OCI-LY3 (cell line): ENCODE measurements at regions not wholly inside any gene's neighbourhood (a gene's known extent, or its start where the extent isn't known, plus 50 kb on each side); places are given as distances from the start of the nearest gene placed in this dataset.

ENCODE experiments used
- H2AFZ ChIP-seq: fragments of 200-600, 300-600 bp; shearing (Covaris generic); 2 replicates; pipeline ENCODE4 v1.6.0; 2014; ENCODE audit warnings: antibody characterized with exemption, low read depth, low read length
- H3K27ac ChIP-seq: fragments of 200-600, 300-600 bp; sonication (generic); 2 replicates; pipeline ENCODE4 v1.5.1; 2014; ENCODE audit warnings: mild to moderate bottlenecking, low read length, moderate library complexity, mixed read lengths
- H3K27me3 ChIP-seq: fragments of 200-600, 300-600 bp; sonication (generic); 2 replicates; pipeline ENCODE4 v1.6.1; 2014; ENCODE audit warnings: low read depth, low read length, mixed read lengths
- H3K36me3 ChIP-seq: fragments of 200-600, 300-600 bp; sonication (generic); replicated peaks from 2 replicates; pipeline ENCODE3; 2014; ENCODE audit warnings: low read depth, low read length, mixed read lengths
- H3K4me1 ChIP-seq: fragments of 300-600, 200-600 bp; sonication (generic); 2 replicates; pipeline ENCODE4 v1.6.1; 2014; ENCODE audit warnings: low read length, mixed read lengths
- H3K4me2 ChIP-seq: fragments of 200-600, 300-600 bp; sonication (generic); 2 replicates; pipeline ENCODE4 v1.6.1; 2014; ENCODE audit warnings: low read length, mixed read lengths
- H3K4me3 ChIP-seq: fragments of 300-600, 200-600 bp; sonication (generic); 2 replicates; pipeline ENCODE4 v1.5.1; 2014; ENCODE audit warnings: antibody characterized with exemption, mild to moderate bottlenecking, low read length, moderate library complexity
- H3K79me2 ChIP-seq: fragments of 300-600, 200-600 bp; shearing (Covaris generic); 2 replicates; pipeline ENCODE4 v1.6.1; 2014; ENCODE audit warnings: mild to moderate bottlenecking, low read length, mixed read lengths
- H3K9ac ChIP-seq: fragments of 300-600, 200-600 bp; shearing (Covaris generic); 2 replicates; pipeline ENCODE4 v1.6.0; 2014; ENCODE audit warnings: mild to moderate bottlenecking, low read length, moderate library complexity
- H3K9me3 ChIP-seq: fragments of 200-600, 300-600 bp; shearing (Covaris generic); 2 replicates; pipeline ENCODE4 v1.6.1; 2014; ENCODE audit warnings: low read length, mixed read lengths; ENCODE audit not compliant: insufficient read depth
- H4K20me1 ChIP-seq: fragments of 200-600, 300-600 bp; sonication (generic); 2 replicates; pipeline ENCODE4 v1.6.1; 2016; ENCODE audit warnings: low read length, mixed read lengths; ENCODE audit not compliant: insufficient read depth
- CTCF ChIP-seq: fragments of 200-600, 300-600 bp; sonication (generic); IDR thresholded peaks from 2 replicates; pipeline ENCODE4 v1.5.1; 2014; ENCODE audit warnings: antibody characterized with exemption, low read length, low read depth
- EZH2phosphoT487 ChIP-seq: fragments of 200-600 bp; shearing (Covaris generic); IDR thresholded peaks from 2 replicates; pipeline ENCODE4 v1.6.1; 2018; ENCODE audit warnings: antibody characterized with exemption, mixed run types, low read depth

DNA sequence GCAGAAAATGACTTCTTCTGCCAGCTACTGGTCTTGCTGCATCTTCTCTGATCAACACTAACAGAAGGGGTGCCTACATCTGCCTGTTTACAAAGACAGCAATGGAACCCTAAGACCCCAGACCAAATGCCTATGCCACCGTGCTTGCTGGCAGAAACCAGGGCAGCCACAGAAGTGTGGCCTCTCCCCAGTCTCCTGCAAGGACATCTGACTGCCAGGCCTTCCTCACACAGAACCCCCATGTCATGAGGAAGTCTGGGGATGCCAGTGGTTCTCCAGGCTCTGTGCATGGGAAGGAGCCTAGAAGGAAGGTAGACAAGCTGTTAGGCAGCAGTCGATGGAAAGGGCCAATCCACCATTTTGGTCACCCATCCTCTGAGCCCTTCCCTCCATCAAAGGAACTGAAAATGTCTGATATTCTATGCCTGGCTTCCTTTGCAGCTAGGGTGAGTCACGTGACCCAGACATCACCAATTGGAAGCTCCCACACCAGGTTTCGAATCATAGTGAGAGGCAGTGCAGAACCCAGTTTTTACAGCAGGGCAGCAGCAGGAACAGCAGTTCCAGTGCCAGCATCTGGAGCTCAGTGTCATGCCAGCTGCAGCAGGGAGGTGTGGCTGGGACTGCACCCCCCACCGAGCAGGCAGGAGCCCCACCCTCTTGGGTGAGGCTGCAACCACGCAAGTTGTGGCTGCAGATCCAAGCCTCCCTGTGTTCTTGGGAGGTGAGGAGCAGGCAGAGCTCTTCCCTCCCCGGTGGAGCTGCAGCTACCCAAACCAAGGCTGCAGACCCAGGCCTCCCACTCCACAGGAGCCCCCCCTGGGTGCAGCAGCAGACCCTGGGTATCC lies 123.4 kb downstream of the OLFM1 start:
- Histone ChIP-seq H3K4me2 (no peak overlapping the region), H3K79me2 (no peaks in the 10 kb centered on the region), H3K27ac (no peak overlapping the region), H3K27me3 (no peaks in the 10 kb centered on the region; the same call in 1 of the 2 replicates), H3K4me3 (no peak overlapping the region), H3K9ac (no peak overlapping the region), H4K20me1 (no peaks in the 10 kb centered on the region), H2AFZ (no peak overlapping the region), H3K36me3 (no peaks in the 10 kb centered on the region), H3K4me1 (no peaks in the 10 kb centered on the region), H3K9me3 (no peaks in the 10 kb centered on the region)
- TF ChIP-seq CTCF (no peak), EZH2phosphoT487 (no peak)

- Histone ChIP-seq H3K4me1 (no peaks in the 10 kb centered on the region), H3K27me3 (no peaks in the 10 kb centered on the region; the same call in 1 of the 2 replicates), H3K9ac (no peak overlapping the region), H3K27ac (no peak overlapping the region), H3K9me3 (no peaks in the 10 kb centered on the region), H3K4me2 (no peak overlapping the region), H3K79me2 (no peaks in the 10 kb centered on the region), H4K20me1 (no peaks in the 10 kb centered on the region), H3K36me3 (no peaks in the 10 kb centered on the region), H3K4me3 (no peak overlapping the region), H2AFZ (no peak overlapping the region)
- TF ChIP-seq EZH2phosphoT487: no peak
- no peak for TF ChIP-seq CTCF
These were observed 124.0 kb downstream of the OLFM1 start for GRCh38 chr9:135211524-135211890.

GRCh38 chr9:135212961-135213360 lies 125.5 kb downstream of the OLFM1 start:
- no peaks in the 10 kb centered on the region for H3K9me3 ChIP-seq
- H3K79me2 ChIP-seq: no peaks in the 10 kb centered on the region
- no peak overlapping the region for H3K9ac ChIP-seq
- no peak overlapping the region for H3K4me3 ChIP-seq
- H4K20me1 ChIP-seq: no peaks in the 10 kb centered on the region
- H3K36me3 ChIP-seq: no peaks in the 10 kb centered on the region
- H3K27me3 ChIP-seq: no peaks in the 10 kb centered on the region; the same call in 1 of the 2 replicates
- no peak for TF ChIP-seq EZH2phosphoT487
- H3K27ac ChIP-seq: no peak overlapping the region
- H3K4me1 ChIP-seq: no peaks in the 10 kb centered on the region
- H3K4me2 ChIP-seq: no peak overlapping the region
- no peak overlapping the region for H2AFZ ChIP-seq

DNA sequence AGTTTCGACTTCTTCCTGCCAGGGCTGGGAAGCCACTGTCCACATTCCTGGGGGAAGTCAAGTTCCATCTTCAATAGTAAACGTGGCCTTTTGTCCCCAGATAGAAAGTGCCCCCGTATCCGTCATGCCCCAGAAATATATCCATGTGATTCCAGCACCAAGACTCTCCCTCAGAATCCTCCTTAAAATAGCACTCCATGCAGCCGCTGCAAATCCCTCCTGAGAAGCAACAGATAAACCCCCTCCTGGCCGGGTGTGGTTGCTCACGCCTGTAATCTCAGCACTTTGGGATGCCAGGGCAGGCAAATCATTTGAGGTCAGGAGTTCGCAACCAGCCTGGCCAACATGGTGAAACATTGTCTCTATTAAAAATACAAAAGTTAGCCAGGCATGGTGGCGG lies 126.1 kb downstream of the OLFM1 start:
- no peaks in the 10 kb centered on the region for H3K36me3 ChIP-seq
- no peak for TF ChIP-seq CTCF

More for the DNA sequence above, 126.1 kb downstream of the OLFM1 start:
- no peaks in the 10 kb centered on the region for H3K9me3 ChIP-seq
- H3K27ac ChIP-seq: no peak overlapping the region
- H3K4me2 ChIP-seq: no peak overlapping the region
- no peaks in the 10 kb centered on the region for H3K4me1 ChIP-seq
- H3K4me3 ChIP-seq: no peak overlapping the region
- no peaks in the 10 kb centered on the region; the same call in 1 of the 2 replicates for H3K27me3 ChIP-seq
- no peak overlapping the region for H3K9ac ChIP-seq
- H3K79me2 ChIP-seq: no peaks in the 10 kb centered on the region
- H4K20me1 ChIP-seq: no peaks in the 10 kb centered on the region
- H2AFZ ChIP-seq: no peak overlapping the region
